Adrenal gland (tissue), 9 donors: ENCODE measurements at regions not wholly inside any gene's neighbourhood (a gene's known extent, or its start where the extent isn't known, plus 50 kb on each side); places are given as distances from the start of the nearest gene placed in this dataset.
A peak's percentile ranks its signal among the peaks of the same experiment; 100 is the strongest.

ENCODE experiments used
- DNase-seq, 7 donors: peaks; one replicate each; pipeline ENCODE4 v3.0.0-alpha.2; 2019 to 2020
- H3K27ac ChIP-seq, 5 donors: fragments of 200-600 bp; sonication (generic) in 4 of 5; 1 replicate in 3 of 5; 2 replicates in 2 of 5; pipeline versions ENCODE4 v1.5.1 to v1.8.0; 2016 to 2020; ENCODE audit warnings: mild to moderate bottlenecking in 1 of 5
- H3K27me3 ChIP-seq: fragments of 200-600 bp; 2 replicates; pipeline ENCODE4 v1.8.0; 2021
- H3K36me3 ChIP-seq, 2 donors: fragments of 200-600 bp; replicated peaks in 1 of 2; 1 replicate in 1 of 2; 2 replicates in 1 of 2; pipeline versions ENCODE4 v1.5.1 to v1.8.0; 2018 to 2022
- H3K4me1 ChIP-seq, 2 donors: fragments of 200-600 bp; replicated peaks in 1 of 2; 1 replicate in 1 of 2; 2 replicates in 1 of 2; pipeline versions ENCODE4 v1.5.1 to v1.8.0; 2018 to 2021
- H3K4me3 ChIP-seq, 4 donors: fragments of 200-600 bp; sonication (generic) in 3 of 4; one replicate each; pipeline ENCODE4 v1.5.1; 2016 to 2018
- H3K9me3 ChIP-seq, 3 donors: fragments of 200-600 bp; sonication (generic) in 1 of 3; replicated peaks in 1 of 3; 1 replicate in 2 of 3; 2 replicates in 1 of 3; pipeline versions ENCODE4 v1.5.1 to v1.8.0; 2016 to 2021
- POLR2A ChIP-seq, 2 donors: fragments of 450-650 bp; IDR thresholded peaks; one replicate each; pipeline ENCODE4 v1.6.1; 2017; ENCODE audit warnings: antibody characterized with exemption in 2 of 2, mild to moderate bottlenecking in 2 of 2, moderate library complexity in 1 of 2
- WGBS, 4 donors: extraction: QIAGEN DNeasy Blood & Tissue Kit in 2 of 4; methylation state at CpG; one replicate each; pipeline versions ENCODE4 v1.1.5 to v1.1.7; 2013 to 2017; 5-methylcytosine and 5-hydroxymethylcytosine counted together
- intact Hi-C, 2 donors: fragments of 100-400 bp; cut with DNase I; formaldehyde crosslinking; loops; one replicate each; pipeline versions ENCODE4 v1.14.1 to v1.15.0; 2022 to 2023
- TF ChIP-seq, protein P1 (sequence below), 6 experiments: fragments of 450-650 bp in 4 of 6; fragments of 200-600 bp in 2 of 6; sonication (generic) in 1 of 6; IDR thresholded peaks; 1 replicate in 5 of 6; 2 replicates in 1 of 6; pipeline versions ENCODE4 v1.5.1 to v1.8.0; 2016 to 2021; ENCODE audit warnings: antibody characterized with exemption in 6 of 6, mild to moderate bottlenecking in 2 of 6, moderate library complexity in 1 of 6
- donor health status: healthy with polysubstance abuse.
- donor health status: Bipolar disorder and iron deficiency.
- donor health status: DM: yes; HTN: yes; CAD: no.
- donor health status: DM: no; HTN: no; CAD: no.
- donor health status: DM: no; HTN: no; CAD: no.

- H3K4me3 ChIP-seq, result no peak overlapping the region
- intact Hi-C loops, result no loop called here
Measured at GRCh38 chr10:28733245-28733644, 55.9 kb downstream of the BAMBI start.

DNA sequence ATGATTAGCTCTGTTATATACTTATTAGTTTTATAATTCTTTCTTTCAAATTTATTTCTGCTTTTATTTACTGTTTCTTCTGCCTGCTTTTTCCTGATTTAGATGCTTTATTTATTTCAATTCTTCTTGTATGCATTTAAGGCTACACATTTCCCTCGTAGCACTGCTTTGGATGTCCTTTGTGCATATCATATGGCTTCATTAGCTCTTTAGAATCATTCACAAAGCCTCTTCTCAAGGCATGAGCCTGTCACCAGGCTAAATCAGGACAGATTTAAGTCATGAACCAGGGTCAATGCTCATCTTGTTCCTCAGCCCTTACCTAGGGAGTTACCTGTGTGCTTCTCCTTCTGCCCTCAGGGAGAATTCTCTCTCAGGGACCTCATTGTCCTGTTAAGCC, 56.3 kb downstream of the BAMBI start:
- H3K4me3 ChIP-seq, result no peak overlapping the region
- no peak overlapping the region for H3K27ac ChIP-seq
- H3K4me1 ChIP-seq, result no peaks in the 10 kb centered on the region
- no peaks in the 10 kb centered on the region for H3K27me3 ChIP-seq
- no peaks in the 10 kb centered on the region for H3K9me3 ChIP-seq
- WGBS, 4 donors, result 89 to 96% (median 95%) methylated on average over 1 of the region's 1 CpG
- H3K36me3 ChIP-seq, result no peaks in the 10 kb centered on the region
- no peak for DNase-seq
- TF ChIP-seq, protein P1, sequence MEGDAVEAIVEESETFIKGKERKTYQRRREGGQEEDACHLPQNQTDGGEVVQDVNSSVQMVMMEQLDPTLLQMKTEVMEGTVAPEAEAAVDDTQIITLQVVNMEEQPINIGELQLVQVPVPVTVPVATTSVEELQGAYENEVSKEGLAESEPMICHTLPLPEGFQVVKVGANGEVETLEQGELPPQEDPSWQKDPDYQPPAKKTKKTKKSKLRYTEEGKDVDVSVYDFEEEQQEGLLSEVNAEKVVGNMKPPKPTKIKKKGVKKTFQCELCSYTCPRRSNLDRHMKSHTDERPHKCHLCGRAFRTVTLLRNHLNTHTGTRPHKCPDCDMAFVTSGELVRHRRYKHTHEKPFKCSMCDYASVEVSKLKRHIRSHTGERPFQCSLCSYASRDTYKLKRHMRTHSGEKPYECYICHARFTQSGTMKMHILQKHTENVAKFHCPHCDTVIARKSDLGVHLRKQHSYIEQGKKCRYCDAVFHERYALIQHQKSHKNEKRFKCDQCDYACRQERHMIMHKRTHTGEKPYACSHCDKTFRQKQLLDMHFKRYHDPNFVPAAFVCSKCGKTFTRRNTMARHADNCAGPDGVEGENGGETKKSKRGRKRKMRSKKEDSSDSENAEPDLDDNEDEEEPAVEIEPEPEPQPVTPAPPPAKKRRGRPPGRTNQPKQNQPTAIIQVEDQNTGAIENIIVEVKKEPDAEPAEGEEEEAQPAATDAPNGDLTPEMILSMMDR (IDR thresholded peaks at IDR 0.05), result no peak
- no peak for TF ChIP-seq POLR2A (IDR thresholded peaks at IDR 0.05)
- intact Hi-C loops, result no loop called here

More at GRCh38 chr10:28733245-28733644, 55.9 kb downstream of the BAMBI start:
- Histone ChIP-seq H3K36me3 (no peaks in the 10 kb centered on the region), H3K27ac (no peak overlapping the region), H3K4me1 (no peaks in the 10 kb centered on the region), H3K27me3 (no peaks in the 10 kb centered on the region), H3K9me3 (no peaks in the 10 kb centered on the region)
- no peak for TF ChIP-seq POLR2A (IDR thresholded peaks at IDR 0.05)
- TF ChIP-seq, protein P1 (IDR thresholded peaks at IDR 0.05), result no peak
- DNase-seq, result no peak

DNA sequence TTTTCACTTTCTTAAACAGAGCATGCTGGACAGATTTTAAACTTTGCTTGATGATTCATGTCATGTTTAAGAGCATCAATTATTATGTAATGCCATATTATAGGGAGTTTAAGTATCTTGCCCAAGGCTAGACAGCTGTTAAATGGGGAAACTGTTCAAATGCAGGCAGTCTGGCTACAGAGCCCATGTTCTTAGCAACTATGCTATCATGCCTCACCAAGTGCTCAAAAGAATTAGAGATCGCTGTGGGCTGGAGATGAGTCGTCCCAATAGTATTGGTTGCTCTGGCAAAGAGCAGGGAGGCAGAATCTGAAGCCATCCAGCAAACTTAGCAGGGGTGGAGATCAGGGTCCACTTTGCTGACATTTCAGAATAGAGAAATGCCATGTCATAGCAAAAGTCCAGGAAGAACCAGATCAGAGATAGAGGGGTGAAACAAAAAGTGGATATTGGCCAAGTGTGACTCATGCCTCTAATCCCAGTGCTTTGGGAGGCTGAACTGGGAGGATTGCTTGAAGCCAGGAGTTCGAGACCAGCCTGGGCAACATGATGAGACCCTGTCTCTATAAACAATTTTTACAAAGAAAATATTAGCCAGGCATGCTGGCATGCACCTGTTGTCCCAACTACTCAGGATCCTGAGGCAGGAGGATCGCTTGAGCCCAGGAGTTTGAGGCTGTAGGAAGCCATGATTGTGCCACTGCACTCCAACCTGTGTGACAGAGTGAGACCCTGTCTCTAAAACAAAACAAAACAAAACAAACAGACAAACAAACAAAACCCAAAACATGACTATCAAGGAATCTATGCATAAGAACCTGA, 57.8 kb downstream of the BAMBI start:
- H3K27me3 ChIP-seq, result no peaks in the 10 kb centered on the region
- H3K4me1 ChIP-seq, result no peaks in the 10 kb centered on the region
- no peaks in the 10 kb centered on the region for H3K36me3 ChIP-seq
- intact Hi-C loops, result no loop called here
- no peaks in the 10 kb centered on the region for H3K9me3 ChIP-seq
- peak in 6 of 7 donors; percentile 22 to 78 (median 54) for DNase-seq
- TF ChIP-seq, protein P1 (IDR thresholded peaks at IDR 0.05), result no peak
- no peak for TF ChIP-seq POLR2A (IDR thresholded peaks at IDR 0.05)
- H3K27ac ChIP-seq, result peak overlapping the region in 3 of 5 donors; percentile 10 to 67 (median 24)
- 58 to 70% (median 66%) methylated on average over 3 to 4 of the region's 4 CpGs for WGBS, 4 donors
- no peak overlapping the region for H3K4me3 ChIP-seq

DNA sequence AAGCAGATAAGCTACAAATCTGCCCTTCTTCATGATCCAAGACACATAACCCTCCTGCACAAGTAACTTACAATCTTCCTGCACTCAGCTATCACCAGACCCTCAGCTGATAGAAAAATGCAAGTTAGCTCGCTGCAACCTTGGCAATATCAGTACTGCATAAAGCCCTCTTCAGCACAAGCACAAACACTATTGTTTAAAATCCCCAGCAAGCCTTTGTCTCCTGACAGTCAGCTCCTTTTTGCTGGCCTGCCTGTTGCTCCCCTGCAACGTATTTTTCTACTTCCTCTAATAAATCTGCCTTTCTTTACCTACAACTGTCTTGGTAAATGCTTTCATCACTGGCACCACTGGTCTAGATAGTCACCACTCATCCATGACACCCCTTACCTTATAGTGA, 59.8 kb downstream of the BAMBI start:
- no peak for DNase-seq
- intact Hi-C loops, result no loop called here
- Histone ChIP-seq H3K27ac (no peak overlapping the region), H3K36me3 (no peaks in the 10 kb centered on the region), H3K27me3 (no peaks in the 10 kb centered on the region), H3K4me3 (no peak overlapping the region), H3K4me1 (no peaks in the 10 kb centered on the region), H3K9me3 (no peaks in the 10 kb centered on the region)
- TF ChIP-seq, protein P1 (IDR thresholded peaks at IDR 0.05), result no peak
- no peak for TF ChIP-seq POLR2A (IDR thresholded peaks at IDR 0.05)
- 72 to 79% (median 78%) methylated on average over 2 of the region's 2 CpGs for WGBS, 4 donors
